Neural progenitor cell (in vitro differentiated cells): ENCODE measurements at regions not wholly inside any gene's neighbourhood (a gene's known extent, or its start where the extent isn't known, plus 50 kb on each side); places are given as distances from the start of the nearest gene placed in this dataset.

ENCODE experiments used
- DNase-seq: peaks from one replicate; pipeline ENCODE4 v3.0.0-alpha.2; 2016; ENCODE audit warnings: low spot score
- H2AFZ ChIP-seq: fragments of 200-600 bp; sonication (generic); replicated peaks from 2 replicates; pipeline ENCODE4 v1.6.1; 2016; ENCODE audit warnings: antibody characterized with exemption
- H3F3A ChIP-seq: fragments of 200-600 bp; sonication (generic); 2 replicates; pipeline ENCODE4 v1.6.1; 2016; ENCODE audit warnings: antibody characterized with exemption, low read depth
- H3K27ac ChIP-seq: fragments of 200-600 bp; sonication (generic); 2 replicates; pipeline ENCODE4 v1.5.1; 2016; ENCODE audit warnings: mild to moderate bottlenecking
- H3K27me3 ChIP-seq: fragments of 200-600 bp; sonication (generic); 2 replicates; pipeline ENCODE4 v1.6.1; 2016; ENCODE audit warnings: mild to moderate bottlenecking, moderate library complexity
- H3K36me3 ChIP-seq: fragments of 200-600 bp; sonication (generic); 2 replicates; pipeline ENCODE4 v1.5.1; 2016
- H3K4me1 ChIP-seq: fragments of 200-600 bp; sonication (generic); 2 replicates; pipeline ENCODE4 v1.6.1; 2016; ENCODE audit warnings: mixed run types
- H3K4me2 ChIP-seq: fragments of 200-600 bp; sonication (generic); 2 replicates; pipeline ENCODE4 v1.6.1; 2016
- H3K4me3 ChIP-seq: fragments of 200-600 bp; sonication (generic); 2 replicates; pipeline ENCODE4 v1.5.1; 2016
- H3K79me2 ChIP-seq: fragments of 200-600 bp; sonication (generic); 2 replicates; pipeline ENCODE4 v1.6.1; 2016; ENCODE audit warnings: low read depth
- H3K9ac ChIP-seq: fragments of 200-600 bp; sonication (generic); 2 replicates; pipeline ENCODE4 v1.6.1; 2016
- H3K9me3 ChIP-seq: fragments of 200-600 bp; sonication (generic); 2 replicates; pipeline ENCODE4 v1.5.1; 2016; ENCODE audit warnings: low read depth
- H4K20me1 ChIP-seq: fragments of 200-600 bp; sonication (generic); 2 replicates; pipeline ENCODE4 v1.6.1; 2016; ENCODE audit warnings: low read depth
- H3K27ac Mint-ChIP-seq: 3 replicates; pipeline ENCODE4 v1.8.0; 2021; ENCODE audit warnings: mixed read lengths
- H3K27me3 Mint-ChIP-seq: 2 replicates; pipeline ENCODE4 v1.8.0; 2022; ENCODE audit warnings: low read depth, mild to moderate bottlenecking, inconsistent platforms, moderate library complexity, mixed read lengths; ENCODE audit not compliant: insufficient read depth
- H3K36me3 Mint-ChIP-seq: 3 replicates; pipeline ENCODE4 v1.8.0; 2021; ENCODE audit warnings: mixed read lengths
- H3K4me1 Mint-ChIP-seq: 3 replicates; pipeline ENCODE4 v1.8.0; 2021; ENCODE audit warnings: mixed read lengths
- H3K4me3 Mint-ChIP-seq: 3 replicates; pipeline ENCODE4 v1.8.0; 2021; ENCODE audit warnings: mild to moderate bottlenecking, moderate library complexity, mixed read lengths
- H3K9me3 Mint-ChIP-seq: 3 replicates; pipeline ENCODE4 v1.8.0; 2020; ENCODE audit warnings: mixed read lengths
- EZH2 ChIP-seq: fragments of 200-600 bp; sonication (generic); IDR thresholded peaks from 2 replicates; pipeline ENCODE4 v1.6.1; 2017; ENCODE audit warnings: antibody characterized with exemption, mild to moderate bottlenecking, moderate library complexity
- EZH2phosphoT487 ChIP-seq: fragments of 200-600 bp; sonication (generic); IDR thresholded peaks from 2 replicates; pipeline ENCODE4 v1.6.1; 2017; ENCODE audit warnings: antibody characterized with exemption
- TF ChIP-seq, protein P1 (sequence below): fragments of 200-600 bp; sonication (generic); IDR thresholded peaks from 2 replicates; pipeline ENCODE4 v1.5.1; 2017; ENCODE audit warnings: antibody characterized with exemption, mild to moderate bottlenecking

DNA sequence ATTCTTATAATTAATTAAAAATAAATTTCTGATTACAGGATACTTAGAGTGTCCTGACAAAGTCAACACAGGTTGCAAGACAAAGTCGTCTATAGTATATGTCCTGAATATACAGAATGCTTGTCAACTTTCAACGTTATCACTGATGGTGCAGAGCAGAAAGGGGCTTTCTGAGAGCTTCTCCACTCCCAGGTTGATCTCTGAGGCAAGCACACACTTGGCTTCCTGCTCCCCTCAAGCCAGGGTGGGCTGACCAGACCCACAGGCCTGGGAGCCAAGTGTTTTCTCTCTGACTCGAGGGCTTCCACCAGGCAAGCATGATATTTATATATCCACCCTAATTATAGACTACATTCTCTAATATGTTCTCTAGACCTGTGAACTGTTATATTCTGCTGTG is 448.9 kb downstream of the SH2D4B start:
- Histone ChIP-seq H3K4me3 (no peak overlapping the region), H4K20me1 (no peaks in the 10 kb centered on the region), H3K27ac (no peak overlapping the region), H3K79me2 (no peaks in the 10 kb centered on the region), H3F3A (no peaks in the 10 kb centered on the region), H3K9me3 (no peaks in the 10 kb centered on the region), H3K27me3 (no peaks in the 10 kb centered on the region), H3K4me1 (no peaks in the 10 kb centered on the region), H2AFZ (no peak overlapping the region), H3K4me2 (no peak overlapping the region), H3K9ac (no peak overlapping the region), H3K36me3 (no peaks in the 10 kb centered on the region)
- Mint-ChIP-seq H3K27ac (no peak overlapping the region), H3K27me3 (peaks cover 2% of the 10 kb centered on the region), H3K4me3 (no peak overlapping the region), H3K4me1 (no peaks in the 10 kb centered on the region), H3K9me3 (no peaks in the 10 kb centered on the region), H3K36me3 (no peaks in the 10 kb centered on the region)
- TF ChIP-seq, protein P1, sequence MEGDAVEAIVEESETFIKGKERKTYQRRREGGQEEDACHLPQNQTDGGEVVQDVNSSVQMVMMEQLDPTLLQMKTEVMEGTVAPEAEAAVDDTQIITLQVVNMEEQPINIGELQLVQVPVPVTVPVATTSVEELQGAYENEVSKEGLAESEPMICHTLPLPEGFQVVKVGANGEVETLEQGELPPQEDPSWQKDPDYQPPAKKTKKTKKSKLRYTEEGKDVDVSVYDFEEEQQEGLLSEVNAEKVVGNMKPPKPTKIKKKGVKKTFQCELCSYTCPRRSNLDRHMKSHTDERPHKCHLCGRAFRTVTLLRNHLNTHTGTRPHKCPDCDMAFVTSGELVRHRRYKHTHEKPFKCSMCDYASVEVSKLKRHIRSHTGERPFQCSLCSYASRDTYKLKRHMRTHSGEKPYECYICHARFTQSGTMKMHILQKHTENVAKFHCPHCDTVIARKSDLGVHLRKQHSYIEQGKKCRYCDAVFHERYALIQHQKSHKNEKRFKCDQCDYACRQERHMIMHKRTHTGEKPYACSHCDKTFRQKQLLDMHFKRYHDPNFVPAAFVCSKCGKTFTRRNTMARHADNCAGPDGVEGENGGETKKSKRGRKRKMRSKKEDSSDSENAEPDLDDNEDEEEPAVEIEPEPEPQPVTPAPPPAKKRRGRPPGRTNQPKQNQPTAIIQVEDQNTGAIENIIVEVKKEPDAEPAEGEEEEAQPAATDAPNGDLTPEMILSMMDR: no peak
- TF ChIP-seq EZH2 (no peak), EZH2phosphoT487 (no peak)
- no peak for DNase-seq

DNA sequence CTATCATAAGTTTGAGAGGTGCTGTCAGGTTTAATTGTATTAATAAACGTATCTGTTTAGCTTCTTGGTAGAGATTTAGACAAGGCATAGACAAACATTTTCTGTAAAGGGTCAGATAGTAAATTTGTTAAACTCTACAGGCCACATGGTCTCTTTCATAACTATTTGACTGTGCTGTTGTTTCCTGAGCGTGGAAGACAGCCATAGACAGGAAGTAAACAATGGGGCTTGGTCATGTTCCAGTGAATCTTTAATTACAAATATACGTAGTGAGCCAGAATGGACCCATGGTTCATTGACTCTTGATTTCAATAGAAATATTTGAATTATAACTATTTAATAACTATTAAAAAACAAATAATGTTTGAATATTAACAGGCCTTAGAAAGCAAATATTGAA is 451.1 kb downstream of the SH2D4B start:
- H3K36me3 Mint-ChIP-seq: no peaks in the 10 kb centered on the region
- H3K4me3 Mint-ChIP-seq: no peak overlapping the region
- H3K4me1 Mint-ChIP-seq: no peaks in the 10 kb centered on the region
- Histone ChIP-seq H4K20me1 (no peaks in the 10 kb centered on the region), H3K9ac (no peak overlapping the region), H3K4me1 (no peaks in the 10 kb centered on the region), H3K9me3 (no peaks in the 10 kb centered on the region), H3K27ac (no peak overlapping the region), H3F3A (no peaks in the 10 kb centered on the region), H2AFZ (no peak overlapping the region), H3K4me2 (no peak overlapping the region), H3K4me3 (no peak overlapping the region), H3K79me2 (no peaks in the 10 kb centered on the region), H3K27me3 (no peaks in the 10 kb centered on the region), H3K36me3 (no peaks in the 10 kb centered on the region)
- no peak for DNase-seq
- H3K9me3 Mint-ChIP-seq: no peaks in the 10 kb centered on the region
- no peak for TF ChIP-seq EZH2
- TF ChIP-seq, protein P1: no peak
- no peak for TF ChIP-seq EZH2phosphoT487
- H3K27ac Mint-ChIP-seq: no peak overlapping the region
- peaks cover 6% of the 10 kb centered on the region for H3K27me3 Mint-ChIP-seq

DNA sequence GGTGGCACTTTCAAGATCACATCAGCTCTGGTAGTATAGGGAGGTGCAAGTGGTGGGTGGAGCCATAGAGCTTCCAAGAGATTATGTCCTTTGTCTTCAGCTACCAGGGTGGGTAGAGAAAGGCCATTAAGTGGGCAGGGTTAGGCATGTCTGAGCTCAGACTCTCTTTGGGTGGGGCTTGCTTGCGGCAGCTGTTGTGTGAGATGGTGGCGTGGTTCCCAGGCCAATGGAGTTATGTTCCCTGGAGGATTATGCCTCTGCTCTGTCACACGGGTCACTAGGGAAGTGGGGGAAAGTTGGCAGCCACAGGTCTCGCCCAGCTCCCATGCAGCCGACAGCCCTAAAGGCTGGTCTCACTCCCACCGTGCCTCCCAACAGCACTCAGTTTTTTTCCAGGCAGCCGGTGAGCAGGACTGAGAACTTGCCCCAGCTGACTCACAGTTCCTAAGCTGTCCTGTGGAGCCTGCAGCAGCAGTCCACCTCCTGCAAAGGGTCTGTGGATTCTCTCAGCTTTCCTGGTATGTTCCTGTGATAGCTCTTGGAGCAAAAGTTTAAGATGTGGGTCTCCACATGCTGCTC is 459.0 kb downstream of the SH2D4B start:
- no peaks in the 10 kb centered on the region for H4K20me1 ChIP-seq
- H3K9me3 ChIP-seq: no peaks in the 10 kb centered on the region
- H3K4me1 ChIP-seq: no peaks in the 10 kb centered on the region
- no peak overlapping the region for H2AFZ ChIP-seq
- no peaks in the 10 kb centered on the region for H3K79me2 ChIP-seq
- TF ChIP-seq, protein P1: no peak
- TF ChIP-seq EZH2phosphoT487 (no peak), EZH2 (no peak)
- H3K27ac Mint-ChIP-seq: no peak overlapping the region
- H3K4me3 Mint-ChIP-seq: no peak overlapping the region
- H3K9ac ChIP-seq: no peak overlapping the region
- no peaks in the 10 kb centered on the region for H3K27me3 ChIP-seq
- H3K9me3 Mint-ChIP-seq: peaks cover 8% of the 10 kb centered on the region
- peaks cover 3% of the 10 kb centered on the region for H3K36me3 Mint-ChIP-seq
- no peak for DNase-seq
- H3K27me3 Mint-ChIP-seq: peaks cover 10% of the 10 kb centered on the region
- no peak overlapping the region for H3K4me2 ChIP-seq
- H3F3A ChIP-seq: no peaks in the 10 kb centered on the region
- H3K4me3 ChIP-seq: no peak overlapping the region
- H3K36me3 ChIP-seq: no peaks in the 10 kb centered on the region
- H3K4me1 Mint-ChIP-seq: no peaks in the 10 kb centered on the region
- H3K27ac ChIP-seq: no peak overlapping the region
